ENCODE measurements at regions not wholly inside any gene's neighbourhood (a gene's known extent, or its start where the extent isn't known, plus 50 kb on each side); places are given as distances from the start of the nearest gene placed in this dataset.

DNA sequence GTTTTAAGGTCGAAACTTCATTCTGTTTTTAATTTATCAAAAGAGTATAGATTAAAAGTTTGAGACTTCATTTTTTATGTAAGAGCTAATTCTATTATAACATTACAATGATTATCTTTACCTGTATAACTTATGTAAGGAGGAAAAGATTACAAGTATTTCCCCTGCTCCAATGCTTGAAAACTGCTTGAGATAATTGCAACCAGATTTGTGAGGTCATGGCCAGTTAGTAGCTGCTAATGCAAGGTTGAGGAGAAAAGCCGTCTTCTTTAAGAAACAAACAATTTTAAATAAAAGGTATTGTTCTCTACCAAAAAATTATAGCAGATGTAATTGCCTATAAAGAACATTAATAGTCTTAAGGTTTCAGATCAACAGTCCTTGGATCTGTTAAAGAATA is 208.3 kb upstream of the UBE2E2 start:
- TF ChIP-seq, protein P1, sequence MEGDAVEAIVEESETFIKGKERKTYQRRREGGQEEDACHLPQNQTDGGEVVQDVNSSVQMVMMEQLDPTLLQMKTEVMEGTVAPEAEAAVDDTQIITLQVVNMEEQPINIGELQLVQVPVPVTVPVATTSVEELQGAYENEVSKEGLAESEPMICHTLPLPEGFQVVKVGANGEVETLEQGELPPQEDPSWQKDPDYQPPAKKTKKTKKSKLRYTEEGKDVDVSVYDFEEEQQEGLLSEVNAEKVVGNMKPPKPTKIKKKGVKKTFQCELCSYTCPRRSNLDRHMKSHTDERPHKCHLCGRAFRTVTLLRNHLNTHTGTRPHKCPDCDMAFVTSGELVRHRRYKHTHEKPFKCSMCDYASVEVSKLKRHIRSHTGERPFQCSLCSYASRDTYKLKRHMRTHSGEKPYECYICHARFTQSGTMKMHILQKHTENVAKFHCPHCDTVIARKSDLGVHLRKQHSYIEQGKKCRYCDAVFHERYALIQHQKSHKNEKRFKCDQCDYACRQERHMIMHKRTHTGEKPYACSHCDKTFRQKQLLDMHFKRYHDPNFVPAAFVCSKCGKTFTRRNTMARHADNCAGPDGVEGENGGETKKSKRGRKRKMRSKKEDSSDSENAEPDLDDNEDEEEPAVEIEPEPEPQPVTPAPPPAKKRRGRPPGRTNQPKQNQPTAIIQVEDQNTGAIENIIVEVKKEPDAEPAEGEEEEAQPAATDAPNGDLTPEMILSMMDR (conservative IDR thresholded peaks at IDR 0.05) = no peak
- H3K27me3 Mint-ChIP-seq = peaks cover 21% of the 10 kb centered on the region
- H3K4me1 Mint-ChIP-seq (ENCODE audit: unreplicated experiment) = peaks cover 4% of the 10 kb centered on the region
- no peaks in the 10 kb centered on the region for H3K36me3 Mint-ChIP-seq
- DNase-seq (ENCODE audit: extremely low spot score, unreplicated experiment) = no peak
- H3K4me3 Mint-ChIP-seq = no peak overlapping the region
- no peak overlapping the region for H3K27ac Mint-ChIP-seq
- no peaks in the 10 kb centered on the region for H3K9me3 Mint-ChIP-seq

DNA sequence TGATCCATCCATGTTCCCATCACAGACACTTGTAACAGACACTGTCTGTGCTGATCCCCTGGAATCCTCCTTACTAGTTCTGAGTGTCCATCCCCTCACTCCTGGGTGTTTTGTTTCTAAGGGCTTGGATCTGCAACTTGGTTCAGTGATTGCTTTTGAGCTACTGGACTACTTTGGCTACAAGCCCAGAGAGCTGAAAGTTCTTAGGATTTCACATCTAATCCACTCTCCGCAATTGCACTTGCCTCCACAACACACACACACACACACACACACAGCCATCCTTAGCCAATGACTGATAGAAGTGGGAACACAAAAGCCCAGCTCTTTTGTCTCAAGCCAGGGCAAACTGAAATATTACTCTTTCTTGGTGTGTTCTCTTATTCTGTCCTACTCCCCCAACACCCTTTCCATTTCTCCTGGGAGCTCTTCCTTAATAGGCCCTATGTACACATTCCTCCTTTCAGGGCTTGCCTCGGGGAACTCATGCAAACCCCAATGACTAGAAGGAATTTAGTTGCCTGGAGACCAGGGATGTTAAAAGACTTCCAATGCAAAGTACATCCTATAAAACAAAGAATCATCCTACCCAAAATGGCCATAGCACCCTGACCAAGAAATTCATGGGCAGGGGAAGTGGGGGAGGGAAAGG is 206.1 kb upstream of the UBE2E2 start:
- no peak for DNase-seq (ENCODE audit: extremely low spot score, unreplicated experiment)
- TF ChIP-seq, protein P1 (conservative IDR thresholded peaks at IDR 0.05) = no peak
- no peaks in the 10 kb centered on the region for H3K36me3 Mint-ChIP-seq
- no peak overlapping the region for H3K27ac Mint-ChIP-seq
- H3K9me3 Mint-ChIP-seq = no peaks in the 10 kb centered on the region
- H3K27me3 Mint-ChIP-seq = peaks cover 18% of the 10 kb centered on the region
- peaks cover 4% of the 10 kb centered on the region for H3K4me1 Mint-ChIP-seq (ENCODE audit: unreplicated experiment)
- H3K4me3 Mint-ChIP-seq = no peak overlapping the region

DNA sequence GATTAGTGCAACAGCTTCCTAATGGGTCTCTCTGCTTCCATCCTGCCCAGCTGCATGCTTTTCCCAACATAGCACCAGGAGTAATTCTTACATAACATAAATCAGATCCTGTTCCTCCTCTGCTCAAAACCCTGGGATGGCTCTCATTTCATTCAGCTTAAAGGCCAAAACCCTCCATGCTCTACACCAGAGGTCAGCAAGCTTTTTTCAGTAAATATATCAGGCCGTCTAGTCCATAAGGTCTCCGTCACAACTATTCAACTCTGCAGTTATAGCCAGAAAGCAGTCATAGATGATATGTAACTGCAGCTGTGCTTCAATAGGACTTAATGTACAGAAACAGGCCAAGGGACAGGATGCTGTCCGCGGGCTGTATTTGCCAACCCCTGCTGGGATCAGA is 202.8 kb upstream of the UBE2E2 start:
- no peak overlapping the region for H3K4me3 Mint-ChIP-seq
- H3K4me1 Mint-ChIP-seq (ENCODE audit: unreplicated experiment) = peaks cover 14% of the 10 kb centered on the region
- peaks cover 15% of the 10 kb centered on the region for H3K27me3 Mint-ChIP-seq
- H3K36me3 Mint-ChIP-seq = no peaks in the 10 kb centered on the region
- no peak for DNase-seq (ENCODE audit: extremely low spot score, unreplicated experiment)
- TF ChIP-seq, protein P1 (conservative IDR thresholded peaks at IDR 0.05) = no peak
- no peak overlapping the region for H3K27ac Mint-ChIP-seq
- no peaks in the 10 kb centered on the region for H3K9me3 Mint-ChIP-seq

DNA sequence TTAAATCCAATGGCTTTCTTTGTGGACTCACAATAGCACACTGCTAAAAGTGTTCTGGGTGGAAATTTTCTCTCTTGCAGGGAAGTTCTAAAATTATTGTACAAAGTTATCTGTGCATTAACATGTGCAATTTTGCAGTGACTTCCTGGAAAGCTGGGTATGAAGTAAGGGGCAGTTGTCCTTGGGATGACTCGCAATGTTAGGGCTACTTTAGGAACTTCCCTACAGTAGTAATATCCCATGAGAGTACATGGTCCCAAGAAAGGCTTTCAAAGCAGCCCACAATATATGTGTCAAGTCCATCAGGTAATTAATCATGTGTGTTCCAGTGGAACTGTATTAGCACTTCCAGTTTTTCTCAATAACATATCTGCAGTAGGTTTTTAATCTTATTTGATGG is 201.0 kb upstream of the UBE2E2 start:
- Mint-ChIP-seq H3K9me3 (no peaks in the 10 kb centered on the region), H3K27ac (no peak overlapping the region), H3K36me3 (no peaks in the 10 kb centered on the region), H3K27me3 (peaks cover 7% of the 10 kb centered on the region), H3K4me1 (ENCODE audit: unreplicated experiment) (peaks cover 10% of the 10 kb centered on the region), H3K4me3 (no peak overlapping the region)
- no peak for DNase-seq (ENCODE audit: extremely low spot score, unreplicated experiment)
- TF ChIP-seq, protein P1 (conservative IDR thresholded peaks at IDR 0.05) = no peak

DNA sequence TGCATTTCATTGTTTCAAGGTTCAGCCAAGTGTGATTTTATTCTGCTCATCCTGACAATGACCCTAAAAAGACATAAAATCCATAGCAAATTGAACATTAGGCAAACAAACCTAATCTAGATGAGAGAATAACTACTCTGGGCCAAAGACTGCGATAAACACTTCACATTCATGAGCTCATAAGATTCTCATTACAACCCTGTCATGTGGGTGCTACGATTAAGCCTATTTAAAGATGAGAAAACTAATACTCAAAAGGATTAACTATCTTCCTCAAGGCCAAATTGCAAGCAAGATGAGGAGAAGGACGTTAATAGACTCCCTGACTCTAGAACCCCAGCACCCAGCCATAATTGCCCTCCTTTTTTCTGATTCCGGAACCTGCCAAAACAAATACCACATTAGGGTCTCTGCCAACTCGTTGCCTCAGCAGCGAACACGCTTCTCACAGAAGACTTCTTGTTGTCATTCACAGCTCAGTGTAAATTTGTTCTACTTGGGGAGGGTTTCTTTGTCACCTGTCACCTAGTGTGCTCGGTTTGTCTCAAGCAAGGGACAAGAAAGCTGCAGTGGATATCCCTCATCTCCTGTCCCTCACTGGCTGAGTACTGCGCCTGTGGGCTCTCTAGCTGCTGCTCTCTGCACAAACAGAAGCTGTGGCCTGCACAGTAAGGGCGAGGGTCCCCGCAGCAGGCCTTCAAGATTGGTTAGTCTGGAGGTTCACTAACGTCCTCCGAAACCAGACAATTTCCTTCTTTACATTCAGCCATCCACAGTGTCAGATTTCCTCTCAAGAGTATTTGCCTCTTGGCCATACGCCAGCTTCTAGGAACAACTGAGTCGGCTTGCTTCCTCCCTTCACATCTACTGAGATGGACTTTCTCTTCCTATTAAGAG is 200.0 kb upstream of the UBE2E2 start:
- peaks cover 10% of the 10 kb centered on the region for H3K4me1 Mint-ChIP-seq (ENCODE audit: unreplicated experiment)
- no peak for DNase-seq (ENCODE audit: extremely low spot score, unreplicated experiment)
- TF ChIP-seq, protein P1 (conservative IDR thresholded peaks at IDR 0.05) = no peak
- H3K27ac Mint-ChIP-seq = no peak overlapping the region
- no peaks in the 10 kb centered on the region for H3K27me3 Mint-ChIP-seq
- H3K9me3 Mint-ChIP-seq = no peaks in the 10 kb centered on the region
- H3K36me3 Mint-ChIP-seq = no peaks in the 10 kb centered on the region
- no peak overlapping the region for H3K4me3 Mint-ChIP-seq
